ENCODE measurements at regions not wholly inside any gene's neighbourhood (a gene's known extent, or its start where the extent isn't known, plus 50 kb on each side); places are given as distances from the start of the nearest gene placed in this dataset.

DNA sequence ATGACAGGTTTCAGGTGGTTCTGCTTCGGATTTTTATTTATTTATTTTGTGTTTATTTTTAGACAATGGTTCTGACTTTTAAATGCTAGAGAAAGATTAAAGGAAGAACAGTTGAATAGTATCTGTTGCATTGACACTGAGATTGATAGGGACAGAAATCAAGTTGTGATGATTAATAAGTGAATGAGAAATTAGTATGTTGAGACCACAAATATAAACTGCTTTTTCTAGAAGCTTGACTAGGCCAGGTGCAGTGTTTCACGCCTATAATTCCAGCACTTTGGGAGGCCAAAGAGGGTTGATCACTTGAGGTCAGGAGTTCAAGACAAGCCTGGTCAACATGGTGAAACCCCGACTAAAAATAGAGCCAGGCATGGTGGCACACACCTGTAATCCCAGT lies 65.1 kb upstream of the TNRC6B start:
- no peaks in the 10 kb centered on the region for H3K9me3 ChIP-seq (ENCODE audit: low read length)
- Mint-ChIP-seq H3K4me1 (peaks cover 84 to 99% (median 98%) of the 10 kb centered on the region in 3 donors), H3K27ac (peak overlapping the region in 7 of 8 donors; percentile 32 to 88 (median 59)), H3K27me3 (no peaks in the 10 kb centered on the region), H3K36me3 (peaks cover 0 to 2% (median 1%) of the 10 kb centered on the region in 3 donors), H3K9me3 (peaks cover 0 to 1% (median 0%) of the 10 kb centered on the region in 5 donors), H3K4me3 (no peak overlapping the region)
- POLR2A ChIA-PET: interaction anchor here (0.6 kb wide), 2 partner anchors 14 to 52 kb away, joined by 3 to 17 read pairs; no protein-coding TSS in a partner anchor
- no peaks in the 10 kb centered on the region for H3K36me3 ChIP-seq (ENCODE audit: insufficient read depth, low read length)
- no peaks in the 10 kb centered on the region for H3K27me3 ChIP-seq (ENCODE audit: insufficient read depth, low read length, poor library complexity, severe bottlenecking)
- no peak overlapping the region for H3K4me3 ChIP-seq (ENCODE audit: low read length)
- no peak overlapping the region for H3K27ac ChIP-seq (ENCODE audit: low read depth, low read length)
- no peak for DNase-seq
- CTCF ChIA-PET: no interaction called here
- peaks cover 80% of the 10 kb centered on the region for H3K4me1 ChIP-seq (ENCODE audit: insufficient read depth, low read length)

DNA sequence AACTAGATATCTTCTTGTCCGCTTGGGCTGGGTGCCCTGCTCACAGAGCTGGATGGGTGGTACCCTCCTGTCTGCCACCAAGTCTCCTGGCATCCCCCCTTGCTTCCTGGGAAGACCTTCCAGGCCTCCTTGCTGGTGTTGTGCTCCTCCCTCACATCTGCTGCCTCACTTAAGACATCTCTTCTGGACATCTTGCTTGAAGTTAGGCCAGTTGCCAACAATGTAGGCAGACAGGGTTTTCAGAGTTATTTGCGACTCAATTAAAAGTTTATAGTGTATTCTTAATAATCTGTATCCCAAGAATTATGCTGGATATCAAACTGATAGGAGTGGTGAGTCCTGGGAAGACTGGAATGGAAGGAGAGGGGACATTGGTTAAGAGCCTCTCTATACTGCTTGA lies 64.0 kb upstream of the TNRC6B start:
- no peaks in the 10 kb centered on the region for H3K36me3 ChIP-seq (ENCODE audit: insufficient read depth, low read length)
- no peak overlapping the region for H3K4me3 ChIP-seq (ENCODE audit: low read length)
- peaks cover 75% of the 10 kb centered on the region for H3K4me1 ChIP-seq (ENCODE audit: insufficient read depth, low read length)
- no peaks in the 10 kb centered on the region for H3K9me3 ChIP-seq (ENCODE audit: low read length)
- H3K27me3 ChIP-seq (ENCODE audit: insufficient read depth, low read length, poor library complexity, severe bottlenecking): no peaks in the 10 kb centered on the region
- no peak overlapping the region for H3K27ac ChIP-seq (ENCODE audit: low read depth, low read length)
- H3K4me3 Mint-ChIP-seq: peak overlapping the region in 1 of 7 donors; percentile 15
- DNase-seq: no peak
- peaks cover 84 to 99% (median 98%) of the 10 kb centered on the region in 3 donors for H3K4me1 Mint-ChIP-seq
- H3K27ac Mint-ChIP-seq: peak overlapping the region in 6 of 8 donors; percentile 22 to 83 (median 53)
- ChIA-PET POLR2A (no interaction called here), CTCF (no interaction called here)
- peaks cover 2 to 11% (median 3%) of the 10 kb centered on the region in 3 donors for H3K36me3 Mint-ChIP-seq
- peaks cover 0 to 1% (median 0%) of the 10 kb centered on the region in 5 donors for H3K9me3 Mint-ChIP-seq
- no peaks in the 10 kb centered on the region for H3K27me3 Mint-ChIP-seq

DNA sequence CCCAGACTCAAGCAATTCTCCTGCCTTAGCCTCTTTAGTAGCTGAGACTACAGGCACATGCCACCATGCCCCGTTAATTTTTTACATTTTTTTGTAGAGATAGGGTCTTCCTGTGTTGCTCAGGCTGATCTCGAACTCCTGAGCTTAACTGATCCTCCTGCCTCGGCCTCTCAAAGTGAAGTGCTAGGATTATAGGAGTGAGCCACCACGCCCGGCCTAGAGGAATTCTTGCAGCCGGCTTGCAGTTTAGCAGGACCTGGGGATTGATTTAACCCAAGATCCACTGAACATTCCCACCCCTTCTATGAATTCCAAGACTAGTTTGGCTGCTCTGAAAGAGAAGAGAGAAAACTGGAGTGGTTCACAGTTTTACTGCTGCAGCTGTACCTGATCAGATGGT lies 63.3 kb upstream of the TNRC6B start:
- peaks cover 74% of the 10 kb centered on the region for H3K4me1 ChIP-seq (ENCODE audit: insufficient read depth, low read length)
- DNase-seq: no peak
- CTCF ChIA-PET: no interaction called here
- peaks cover 4 to 13% (median 5%) of the 10 kb centered on the region in 3 donors for H3K36me3 Mint-ChIP-seq
- no peak overlapping the region for H3K27ac ChIP-seq (ENCODE audit: low read depth, low read length)
- peaks cover 79 to 94% (median 92%) of the 10 kb centered on the region in 3 donors for H3K4me1 Mint-ChIP-seq
- no peaks in the 10 kb centered on the region for H3K9me3 ChIP-seq (ENCODE audit: low read length)
- H3K4me3 Mint-ChIP-seq: peak overlapping the region in 2 of 7 donors; percentile 8 to 15
- peak overlapping the region in 4 of 8 donors; percentile 40 to 90 (median 67) for H3K27ac Mint-ChIP-seq
- no peak overlapping the region for H3K4me3 ChIP-seq (ENCODE audit: low read length)
- peaks cover 0 to 1% (median 0%) of the 10 kb centered on the region in 5 donors for H3K9me3 Mint-ChIP-seq
- H3K36me3 ChIP-seq (ENCODE audit: insufficient read depth, low read length): no peaks in the 10 kb centered on the region
- POLR2A ChIA-PET: no interaction called here
- no peaks in the 10 kb centered on the region for H3K27me3 ChIP-seq (ENCODE audit: insufficient read depth, low read length, poor library complexity, severe bottlenecking)
- no peaks in the 10 kb centered on the region for H3K27me3 Mint-ChIP-seq

DNA sequence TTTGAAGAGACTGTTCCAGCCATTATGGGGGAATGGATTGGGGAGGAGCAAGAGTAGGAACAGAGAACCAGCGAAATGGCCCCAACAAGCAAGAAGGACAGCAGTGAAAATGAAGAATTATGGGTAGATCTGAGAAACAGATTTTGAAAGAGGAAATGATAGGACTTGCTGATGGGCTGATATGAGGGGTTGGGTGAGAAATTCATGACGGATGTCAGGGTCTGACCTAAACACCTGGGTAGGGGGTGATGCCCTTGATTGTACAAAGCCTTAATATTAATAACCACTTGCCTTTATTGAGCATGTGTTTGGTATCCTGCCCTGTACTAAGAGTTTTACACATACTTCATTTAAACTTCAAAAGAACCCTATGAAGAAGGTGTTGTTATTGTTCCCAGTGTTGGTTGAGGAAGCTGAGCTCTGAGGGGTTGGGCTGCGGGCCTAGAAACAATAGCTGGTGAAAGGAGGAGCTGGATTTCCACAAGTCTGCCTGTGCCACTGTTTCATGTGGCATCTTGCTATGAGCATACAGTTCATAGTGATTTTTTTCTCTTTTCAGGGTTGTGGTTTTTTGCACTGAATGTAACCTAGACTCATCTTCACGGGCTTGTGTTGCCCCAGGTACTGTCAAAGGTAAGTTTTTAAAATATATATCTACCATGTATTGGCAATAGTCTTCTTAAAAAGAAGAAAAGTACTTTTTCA lies 61.1 kb upstream of the TNRC6B start:
- Histone ChIP-seq H3K4me1 (ENCODE audit: insufficient read depth, low read length) (peaks cover 62% of the 10 kb centered on the region), H3K4me3 (ENCODE audit: low read length) (peak overlapping the region; percentile 14), H3K9me3 (ENCODE audit: low read length) (no peaks in the 10 kb centered on the region), H3K27me3 (ENCODE audit: insufficient read depth, low read length, poor library complexity, severe bottlenecking) (no peaks in the 10 kb centered on the region), H3K27ac (ENCODE audit: low read depth, low read length) (no peak overlapping the region), H3K36me3 (ENCODE audit: insufficient read depth, low read length) (no peaks in the 10 kb centered on the region)
- Mint-ChIP-seq H3K36me3 (peaks cover 7 to 30% (median 9%) of the 10 kb centered on the region in 3 donors), H3K27ac (peak overlapping the region; percentile 49 to 98 (median 85)), H3K4me1 (peaks cover 74 to 91% (median 81%) of the 10 kb centered on the region in 3 donors), H3K27me3 (no peaks in the 10 kb centered on the region), H3K4me3 (peak overlapping the region; percentile 33 to 79 (median 59)), H3K9me3 (no peaks in the 10 kb centered on the region)
- ChIA-PET CTCF (interaction anchor here (0.9 kb wide), 1 partner anchor 582 kb away, joined by 3 read pairs; no protein-coding TSS in a partner anchor), POLR2A (interaction anchor here (0.9 to 1.3 kb wide), 2 partner anchors 61 to 72 kb away, joined by 3 to 7 read pairs; no protein-coding TSS in a partner anchor)
- peak; percentile 20 to 86 (median 63) for DNase-seq

DNA sequence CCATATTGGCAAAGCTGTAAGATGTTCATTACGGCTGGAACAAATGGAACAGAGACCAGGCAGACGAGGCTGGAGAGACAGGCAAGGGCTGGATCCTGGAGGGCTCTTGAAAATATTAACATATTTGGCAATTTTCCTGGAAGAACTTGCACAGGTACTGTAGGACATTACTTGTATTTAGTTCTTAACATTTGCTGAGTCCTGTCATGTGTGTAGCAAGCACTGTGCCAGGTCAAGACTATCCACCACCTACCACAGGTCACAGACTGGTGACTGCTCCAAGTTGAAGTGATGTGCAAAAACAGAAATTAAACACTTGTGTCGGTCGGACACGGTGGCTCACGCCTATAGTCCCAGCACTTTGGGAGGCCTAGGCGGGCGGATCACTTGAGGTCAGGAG lies 58.7 kb upstream of the TNRC6B start:
- H3K36me3 Mint-ChIP-seq: peaks cover 7 to 53% (median 7%) of the 10 kb centered on the region in 3 donors
- H3K27ac Mint-ChIP-seq: peak overlapping the region in 3 of 8 donors; percentile 70 to 87 (median 87)
- Histone ChIP-seq H3K4me3 (ENCODE audit: low read length) (no peak overlapping the region), H3K36me3 (ENCODE audit: insufficient read depth, low read length) (no peaks in the 10 kb centered on the region), H3K9me3 (ENCODE audit: low read length) (no peaks in the 10 kb centered on the region), H3K4me1 (ENCODE audit: insufficient read depth, low read length) (peaks cover 45% of the 10 kb centered on the region), H3K27ac (ENCODE audit: low read depth, low read length) (no peak overlapping the region), H3K27me3 (ENCODE audit: insufficient read depth, low read length, poor library complexity, severe bottlenecking) (no peaks in the 10 kb centered on the region)
- DNase-seq: no peak
- ChIA-PET CTCF (no interaction called here), POLR2A (no interaction called here)
- peaks cover 58 to 82% (median 60%) of the 10 kb centered on the region in 3 donors for H3K4me1 Mint-ChIP-seq
- H3K9me3 Mint-ChIP-seq: no peaks in the 10 kb centered on the region
- H3K27me3 Mint-ChIP-seq: no peaks in the 10 kb centered on the region
- no peak overlapping the region for H3K4me3 Mint-ChIP-seq

DNA sequence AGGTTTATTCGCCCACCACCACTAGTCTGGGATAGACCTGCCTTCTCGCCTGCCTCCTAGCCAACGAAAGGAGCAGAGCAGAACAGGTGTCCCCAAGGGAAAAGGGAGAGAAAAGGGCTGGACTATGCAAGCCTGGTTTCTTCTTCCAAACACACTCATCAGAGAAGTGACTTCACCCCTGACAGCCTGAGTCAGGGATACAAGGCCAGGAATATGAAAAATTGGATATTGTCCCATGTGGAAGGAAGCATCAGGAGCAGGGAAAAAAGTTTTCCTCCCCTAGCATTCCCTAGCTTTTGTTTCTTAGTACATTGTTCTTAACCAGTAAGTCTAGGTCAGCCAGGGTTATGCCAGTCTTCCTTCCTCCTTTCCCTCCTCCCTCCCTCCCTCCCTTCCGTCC lies 56.9 kb upstream of the TNRC6B start:
- Histone ChIP-seq H3K9me3 (ENCODE audit: low read length) (no peaks in the 10 kb centered on the region), H3K4me1 (ENCODE audit: insufficient read depth, low read length) (peaks cover 27% of the 10 kb centered on the region), H3K27me3 (ENCODE audit: insufficient read depth, low read length, poor library complexity, severe bottlenecking) (no peaks in the 10 kb centered on the region), H3K4me3 (ENCODE audit: low read length) (no peak overlapping the region), H3K27ac (ENCODE audit: low read depth, low read length) (no peak overlapping the region), H3K36me3 (ENCODE audit: insufficient read depth, low read length) (no peaks in the 10 kb centered on the region)
- ChIA-PET CTCF (interaction anchor here (1.4 kb wide), 1 partner anchor 66 kb away, joined by 4 read pairs; no protein-coding TSS in a partner anchor), POLR2A (no interaction called here)
- Mint-ChIP-seq H3K27me3 (no peaks in the 10 kb centered on the region), H3K36me3 (peaks cover 7 to 67% (median 11%) of the 10 kb centered on the region in 3 donors), H3K4me1 (peaks cover 46 to 71% (median 52%) of the 10 kb centered on the region in 3 donors), H3K4me3 (no peak overlapping the region), H3K9me3 (no peaks in the 10 kb centered on the region), H3K27ac (no peak overlapping the region)
- no peak for DNase-seq

DNA sequence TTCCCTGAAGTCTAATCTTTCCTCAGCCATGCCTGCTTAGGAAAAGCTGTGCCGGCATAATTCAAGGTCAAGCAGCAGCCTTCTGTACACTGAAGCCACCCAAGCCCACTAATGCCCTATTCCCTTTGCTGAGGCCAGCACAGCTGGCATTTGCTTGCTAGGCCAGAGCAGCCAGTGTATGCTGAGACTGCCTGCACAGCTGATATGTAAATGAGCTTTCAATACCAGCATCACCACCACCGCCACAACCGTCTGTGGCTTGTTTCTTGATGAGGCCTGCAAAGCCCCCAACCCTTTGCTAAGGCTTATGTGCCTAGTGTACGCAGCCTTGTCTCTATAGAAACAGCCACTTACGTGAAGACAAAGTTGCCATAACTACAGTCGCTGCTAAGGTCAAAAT lies 56.3 kb upstream of the TNRC6B start:
- Histone ChIP-seq H3K4me3 (ENCODE audit: low read length) (no peak overlapping the region), H3K27ac (ENCODE audit: low read depth, low read length) (no peak overlapping the region), H3K36me3 (ENCODE audit: insufficient read depth, low read length) (no peaks in the 10 kb centered on the region), H3K4me1 (ENCODE audit: insufficient read depth, low read length) (peaks cover 21% of the 10 kb centered on the region), H3K27me3 (ENCODE audit: insufficient read depth, low read length, poor library complexity, severe bottlenecking) (no peaks in the 10 kb centered on the region), H3K9me3 (ENCODE audit: low read length) (no peaks in the 10 kb centered on the region)
- Mint-ChIP-seq H3K27ac (peak overlapping the region in 5 of 8 donors; percentile 8 to 58 (median 37)), H3K9me3 (no peaks in the 10 kb centered on the region), H3K36me3 (peaks cover 7 to 70% (median 11%) of the 10 kb centered on the region in 3 donors), H3K4me1 (peaks cover 40 to 65% (median 46%) of the 10 kb centered on the region in 3 donors), H3K27me3 (no peaks in the 10 kb centered on the region), H3K4me3 (no peak overlapping the region)
- DNase-seq: peak in 2 of 5 donors; percentile 12 to 63
- POLR2A ChIA-PET: no interaction called here
- CTCF ChIA-PET: interaction anchor here (1.4 kb wide), 1 partner anchor 66 kb away, joined by 4 read pairs; no protein-coding TSS in a partner anchor

DNA sequence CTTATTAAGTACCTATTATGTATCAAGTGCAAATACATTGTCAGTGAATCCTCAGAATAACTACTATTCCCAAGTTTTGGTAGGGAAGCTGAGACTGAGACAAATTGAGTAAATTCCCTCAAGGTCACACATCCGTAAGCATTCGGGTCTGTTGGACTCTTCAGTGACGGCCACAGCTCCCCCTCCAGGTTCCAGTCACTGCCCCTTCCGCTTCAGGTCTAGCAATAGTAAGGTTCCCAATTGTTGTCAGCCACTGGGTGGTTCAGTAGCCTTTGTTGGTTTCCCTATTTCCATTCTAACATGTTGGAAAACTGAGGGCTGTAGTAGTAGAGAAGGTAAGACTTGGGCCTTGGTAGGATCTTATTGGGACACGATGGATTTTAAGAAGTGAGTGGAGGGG lies 54.9 kb upstream of the TNRC6B start:
- no peak overlapping the region for H3K4me3 Mint-ChIP-seq
- peaks cover 7 to 79% (median 16%) of the 10 kb centered on the region in 3 donors for H3K36me3 Mint-ChIP-seq
- CTCF ChIA-PET: no interaction called here
- H3K27ac Mint-ChIP-seq: peak overlapping the region in 6 of 8 donors; percentile 1 to 59 (median 32)
- no peaks in the 10 kb centered on the region for H3K27me3 Mint-ChIP-seq
- POLR2A ChIA-PET: no interaction called here
- no peak overlapping the region for H3K27ac ChIP-seq (ENCODE audit: low read depth, low read length)
- H3K9me3 Mint-ChIP-seq: no peaks in the 10 kb centered on the region
- no peaks in the 10 kb centered on the region for H3K9me3 ChIP-seq (ENCODE audit: low read length)
- DNase-seq: no peak
- H3K4me3 ChIP-seq (ENCODE audit: low read length): no peak overlapping the region
- H3K27me3 ChIP-seq (ENCODE audit: insufficient read depth, low read length, poor library complexity, severe bottlenecking): no peaks in the 10 kb centered on the region
- H3K36me3 ChIP-seq (ENCODE audit: insufficient read depth, low read length): peaks cover 4% of the 10 kb centered on the region
- H3K4me1 Mint-ChIP-seq: peaks cover 32 to 58% (median 39%) of the 10 kb centered on the region in 3 donors
- peaks cover 8% of the 10 kb centered on the region for H3K4me1 ChIP-seq (ENCODE audit: insufficient read depth, low read length)

Measured in CD8-positive, alpha-beta memory T cell (primary cell).